OCI-LY1 (cell line): ENCODE measurements at regions not wholly inside any gene's neighbourhood (a gene's known extent, or its start where the extent isn't known, plus 50 kb on each side); places are given as distances from the start of the nearest gene placed in this dataset.

Experiments used
- CTCF ChIP-seq: fragments of 200-600 bp; sonication (generic), shearing (Covaris generic); IDR thresholded peaks from 2 replicates; pipeline ENCODE4 v1.5.1; 2017; ENCODE audit warnings: mild to moderate bottlenecking, antibody characterized with exemption, low read length, moderate library complexity, mixed read lengths
- EZH2 ChIP-seq: fragments of 200-600 bp; sonication (generic), shearing (Covaris generic); IDR thresholded peaks from 2 replicates; pipeline ENCODE4 v1.8.0; 2017; ENCODE audit warnings: borderline replicate concordance, mixed run types, mild to moderate bottlenecking, antibody characterized with exemption, low read length, moderate library complexity, mixed read lengths

GRCh38 chr1:101185421-101185820 lies 51.4 kb upstream of the S1PR1 start:
- TF ChIP-seq CTCF (no peak), EZH2 (no peak)
